ENCODE measurements at regions not wholly inside any gene's neighbourhood (a gene's known extent, or its start where the extent isn't known, plus 50 kb on each side); places are given as distances from the start of the nearest gene placed in this dataset.

- Histone ChIP-seq H3K56ac (ENCODE audit: extremely low read depth, insufficient read depth, low read length) (no peak overlapping the region), H2BK120ac (ENCODE audit: low read depth, low read length) (no peak overlapping the region; the same call in 1 of the 2 replicates), H4K5ac (ENCODE audit: low read depth, low read length) (no peak overlapping the region), H3K4me3 (ENCODE audit: insufficient read depth, low read depth, low read length) (no peak overlapping the region), H3K79me1 (ENCODE audit: low read depth in 1 of 2, low read length in 2 of 2) (no peaks in the 10 kb centered on the region), H3K23ac (ENCODE audit: low read depth, low read length) (peak overlapping the region; percentile 74), H3K27me3 (ENCODE audit: control insufficient read depth, insufficient read depth, low read length) (peaks cover 70% of the 10 kb centered on the region), H2BK5ac (ENCODE audit: low read depth, low read length, poor library complexity, severe bottlenecking) (no peak overlapping the region), H2AK9ac (replicated peaks; ENCODE audit: low read depth, low read length, poor library complexity) (no peak overlapping the region), H3K4me1 (ENCODE audit: control insufficient read depth, insufficient read depth, low read length) (peaks cover 11% of the 10 kb centered on the region), H3K27ac (ENCODE audit: insufficient read depth, low read length) (no peak overlapping the region), H4K20me1 (ENCODE audit: insufficient read depth, low read length) (no peaks in the 10 kb centered on the region), H3K36me3 (ENCODE audit: control insufficient read depth, insufficient read depth, low read length) (no peaks in the 10 kb centered on the region), H3K18ac (ENCODE audit: low read depth, low read length) (no peak overlapping the region), H3K9me3 (ENCODE audit: control insufficient read depth, insufficient read depth, low read length) (no peaks in the 10 kb centered on the region; the same call in 1 of the 2 replicates), H2BK20ac (ENCODE audit: low read depth, low read length) (no peak overlapping the region), H4K8ac (ENCODE audit: low read depth in 2 of 2, low read length in 2 of 2) (peak overlapping the region in 1 of 2 experiments; percentile 39; a peak in 1 of 4 replicates), H2AK5ac (ENCODE audit: low read depth, low read length) (no peak overlapping the region), H2BK15ac (ENCODE audit: low read depth, low read length) (no peak overlapping the region), H3K9ac (ENCODE audit: low read depth, low read length) (no peak overlapping the region), H3K4me2 (ENCODE audit: low read depth, low read length) (peak overlapping the region; percentile 33; the same call in 1 of the 2 replicates), H2AFZ (replicated peaks; ENCODE audit: low read length, poor library complexity) (peak overlapping the region; percentile 28), H3K14ac (replicated peaks; ENCODE audit: low read depth, low read length) (peak overlapping the region; percentile 77), H4K91ac (ENCODE audit: insufficient read depth, low read depth, low read length) (no peak overlapping the region), H3K9me1 (ENCODE audit: insufficient read depth, low read length) (peaks cover 9% of the 10 kb centered on the region), H3K4ac (ENCODE audit: low read depth, low read length) (peak overlapping the region; percentile 69)
- in situ Hi-C loops (cut with MboI; ENCODE audit: low sequenced_read_pairs) (no loop called here), intact Hi-C loops (cut with micrococcal nuclease) (no loop called here), dilution Hi-C loops (cut with HindIII; ENCODE audit: low sequenced_read_pairs, unreplicated experiment) (no loop called here)
- ATAC-seq (ENCODE audit: low read depth) (peak; percentile 89), DNase-seq (peak; percentile 44)
- no TSS peak for BruUV-seq (replicated peaks)
- ChIA-PET CTCF (interaction anchor here (0.6 to 0.8 kb wide), 2 partner anchors 21 to 67 kb away, joined by 3 to 4 read pairs; no protein-coding TSS in a partner anchor), POLR2A (ENCODE audit: unreplicated experiment) (no interaction called here)
- TF ChIP-seq MXI1 (IDR thresholded peaks at IDR 0.05; ENCODE audit: borderline replicate concordance, low read depth, low read length) (no peak), USF2 (IDR thresholded peaks at IDR 0.05; ENCODE audit: low read depth, low read length) (peak; percentile 69), BHLHE40 (IDR thresholded peaks at IDR 0.05; ENCODE audit: low read depth, low read length) (0 out of 2 replicates have a peak, but pooled peaks have one; percentile 18)
- 34% methylated on average over 4 of the region's 20 CpGs; no CpG with 5 or more reads in 1 of the 2 experiments for WGBS, 2 experiments (ENCODE audit: extremely low coverage in 2 of 2, insufficient read length in 1 of 2)
Measured at GRCh38 chr15:70559265-70560239, 203.8 kb downstream of the UACA start.
